Activated CD8-positive, alpha-beta memory T cell treated with anti-CD3 and anti-CD28 coated beads for 36 hours (primary cell): ENCODE measurements at regions not wholly inside any gene's neighbourhood (a gene's known extent, or its start where the extent isn't known, plus 50 kb on each side); places are given as distances from the start of the nearest gene placed in this dataset.

Experiments
- CTCF ChIA-PET: fragments of 350-600 bp; sonication (Branson Sonifier 250); formaldehyde crosslinking; loops from one replicate; lab custom pipeline; 2021; ENCODE audit warnings: antibody characterized with exemption; lab: Charles Lee
- POLR2A ChIA-PET: fragments of 350-600 bp; sonication (Branson Sonifier 250); formaldehyde crosslinking; loops from one replicate; lab custom pipeline; 2021; ENCODE audit warnings: antibody characterized with exemption; lab: Charles Lee

- POLR2A ChIA-PET = no interaction called here
These were observed 62.7 kb downstream of the NPTX2 start for GRCh38 chr7:98679741-98680140.

GRCh38 chr7:98681511-98681910 is 64.4 kb downstream of the NPTX2 start:
- POLR2A ChIA-PET = no interaction called here
- CTCF ChIA-PET = no interaction called here

More at GRCh38 chr7:98679741-98680140, 62.7 kb downstream of the NPTX2 start:
- CTCF ChIA-PET = interaction anchor here (1.4 kb wide), 1 partner anchor 162 kb away, joined by 3 read pairs; no protein-coding TSS in a partner anchor

GRCh38 chr7:98681951-98682350 is 64.9 kb downstream of the NPTX2 start:
- ChIA-PET POLR2A (no interaction called here), CTCF (interaction anchor here (0.5 kb wide), 1 partner anchor 9 kb away, joined by 3 read pairs; no protein-coding TSS in a partner anchor)

- ChIA-PET POLR2A (no interaction called here), CTCF (no interaction called here)
These were observed 66.4 kb downstream of the NPTX2 start for GRCh38 chr7:98683514-98683913.

GRCh38 chr7:98685541-98685940 is 68.5 kb downstream of the NPTX2 start:
- ChIA-PET POLR2A (no interaction called here), CTCF (no interaction called here)

- ChIA-PET POLR2A (no interaction called here), CTCF (no interaction called here)
These were observed 69.5 kb downstream of the NPTX2 start for GRCh38 chr7:98686466-98687080.

GRCh38 chr7:98687111-98687751 is 70.1 kb downstream of the NPTX2 start:
- CTCF ChIA-PET = no interaction called here
- POLR2A ChIA-PET = no interaction called here

GRCh38 chr7:98691619-98692018 is 74.5 kb downstream of the NPTX2 start:
- ChIA-PET CTCF (interaction anchor here (0.6 kb wide), 1 partner anchor 9 kb away, joined by 3 read pairs; no protein-coding TSS in a partner anchor), POLR2A (no interaction called here)

GRCh38 chr7:98697083-98697482 is 80.0 kb downstream of the NPTX2 start:
- CTCF ChIA-PET = no interaction called here

GRCh38 chr7:98697485-98698240 is 80.6 kb downstream of the NPTX2 start:
- CTCF ChIA-PET = no interaction called here

More at GRCh38 chr7:98697083-98697482, 80.0 kb downstream of the NPTX2 start:
- POLR2A ChIA-PET = no interaction called here

GRCh38 chr7:98698976-98699375 is 81.9 kb downstream of the NPTX2 start:
- CTCF ChIA-PET = no interaction called here
- POLR2A ChIA-PET = no interaction called here

More at GRCh38 chr7:98697485-98698240, 80.6 kb downstream of the NPTX2 start:
- POLR2A ChIA-PET = no interaction called here

GRCh38 chr7:98700533-98700932 is 83.4 kb downstream of the NPTX2 start:
- POLR2A ChIA-PET = no interaction called here
- CTCF ChIA-PET = no interaction called here

GRCh38 chr7:98701372-98701771 is 84.3 kb downstream of the NPTX2 start:
- POLR2A ChIA-PET = no interaction called here
- CTCF ChIA-PET = no interaction called here

GRCh38 chr7:98702021-98702420 is 84.9 kb downstream of the NPTX2 start:
- ChIA-PET CTCF (no interaction called here), POLR2A (no interaction called here)

GRCh38 chr7:98703916-98704315 is 86.8 kb downstream of the NPTX2 start:
- POLR2A ChIA-PET = no interaction called here
- CTCF ChIA-PET = no interaction called here

- ChIA-PET CTCF (no interaction called here), POLR2A (no interaction called here)
These were observed 88.5 kb downstream of the NPTX2 start for GRCh38 chr7:98705626-98706025.

- POLR2A ChIA-PET = no interaction called here
- CTCF ChIA-PET = no interaction called here
These were observed 90.0 kb downstream of the NPTX2 start for GRCh38 chr7:98707076-98707475.

GRCh38 chr7:98711945-98712344 is 94.9 kb downstream of the NPTX2 start:
- ChIA-PET POLR2A (no interaction called here), CTCF (no interaction called here)

- POLR2A ChIA-PET = no interaction called here
These were observed 96.2 kb downstream of the NPTX2 start for GRCh38 chr7:98713165-98713810.

GRCh38 chr7:98719396-98719795 is 102.3 kb downstream of the NPTX2 start:
- POLR2A ChIA-PET = no interaction called here
- CTCF ChIA-PET = no interaction called here

More at GRCh38 chr7:98713165-98713810, 96.2 kb downstream of the NPTX2 start:
- CTCF ChIA-PET = no interaction called here
